ENCODE measurements at regions not wholly inside any gene's neighbourhood (a gene's known extent, or its start where the extent isn't known, plus 50 kb on each side); places are given as distances from the start of the nearest gene placed in this dataset.

- no peak for TF ChIP-seq CTCF (IDR thresholded peaks at IDR 0.05; ENCODE audit: insufficient read depth, low read length, poor library complexity, severe bottlenecking)
- no peak for TF ChIP-seq EZH2phosphoT487 (conservative IDR thresholded peaks at IDR 0.05; ENCODE audit: low read length)
These were observed 912.2 kb downstream of the GRID1 start for GRCh38 chr10:85454386-85454785.
